Activated B cell treated with CpG ODN at 0.5 μM for 24 hours (primary cell): ENCODE measurements at regions not wholly inside any gene's neighbourhood (a gene's known extent, or its start where the extent isn't known, plus 50 kb on each side); places are given as distances from the start of the nearest gene placed in this dataset.

Experiments used
- ATAC-seq: fragments of 200-7000 bp; cut with Tn5 transposase; one replicate; pipeline ENCODE4 v1.10.0; 2021; ENCODE audit warnings: low read depth, mild to moderate bottlenecking, moderate library complexity
- CTCF ChIA-PET: fragments of 350-600 bp; sonication (Branson Sonifier 250); formaldehyde crosslinking; loops from one replicate; lab custom pipeline; 2021; ENCODE audit warnings: antibody characterized with exemption; lab: Charles Lee
- POLR2A ChIA-PET: fragments of 350-600 bp; sonication (Branson Sonifier 250); formaldehyde crosslinking; loops from one replicate; lab custom pipeline; 2021; ENCODE audit warnings: antibody characterized with exemption; lab: Charles Lee
- DNase-seq: peaks from one replicate; pipeline ENCODE4 v3.0.0; 2022
- H3K27ac Mint-ChIP-seq: one replicate; pipeline ENCODE4 v1.8.0; 2020; ENCODE audit warnings: mixed read lengths
- H3K27me3 Mint-ChIP-seq: one replicate; pipeline ENCODE4 v1.8.0; 2021; ENCODE audit warnings: mixed read lengths
- H3K36me3 Mint-ChIP-seq: one replicate; pipeline ENCODE4 v1.8.0; 2021; ENCODE audit warnings: low read depth, mixed read lengths
- H3K4me1 Mint-ChIP-seq: one replicate; pipeline ENCODE4 v1.8.0; 2021; ENCODE audit warnings: mixed read lengths
- H3K4me3 Mint-ChIP-seq: one replicate; pipeline ENCODE4 v1.8.0; 2020; ENCODE audit warnings: mild to moderate bottlenecking, mixed read lengths
- H3K9me3 Mint-ChIP-seq: one replicate; pipeline ENCODE4 v1.8.0; 2020; ENCODE audit warnings: mixed read lengths
- CTCF ChIP-seq: fragments of 200-600 bp; IDR thresholded peaks from one replicate; pipeline ENCODE4 v1.8.0; 2022; ENCODE audit warnings: antibody characterized with exemption, mild to moderate bottlenecking
- intact Hi-C: fragments of 100-400 bp; cut with micrococcal nuclease; formaldehyde crosslinking; loops from one replicate; pipeline ENCODE4 v1.15.1; 2024

- Mint-ChIP-seq H3K27ac (no peak overlapping the region), H3K9me3 (no peaks in the 10 kb centered on the region), H3K27me3 (peaks cover 2% of the 10 kb centered on the region), H3K4me1 (peaks cover 11% of the 10 kb centered on the region), H3K4me3 (no peak overlapping the region), H3K36me3 (no peaks in the 10 kb centered on the region)
- no peak for DNase-seq
- intact Hi-C loops: no loop called here
- CTCF ChIA-PET: no interaction called here
- no peak for TF ChIP-seq CTCF
- ATAC-seq: no peak
- POLR2A ChIA-PET: no interaction called here
Observed at GRCh38 chr1:244205906-244206305, 154.8 kb downstream of the ZBTB18 start.

GRCh38 chr1:244207042-244207934, 156.2 kb downstream of the ZBTB18 start:
- CTCF ChIA-PET: no interaction called here
- Mint-ChIP-seq H3K9me3 (no peaks in the 10 kb centered on the region), H3K27me3 (peaks cover 2% of the 10 kb centered on the region), H3K27ac (no peak overlapping the region), H3K36me3 (no peaks in the 10 kb centered on the region), H3K4me1 (peaks cover 11% of the 10 kb centered on the region), H3K4me3 (no peak overlapping the region)
- DNase-seq (no peak), ATAC-seq (no peak)
- POLR2A ChIA-PET: no interaction called here
- no peak for TF ChIP-seq CTCF
- intact Hi-C loops: no loop called here

GRCh38 chr1:244207935-244208244, 156.8 kb downstream of the ZBTB18 start:
- Mint-ChIP-seq H3K4me1 (peaks cover 11% of the 10 kb centered on the region), H3K27me3 (peaks cover 2% of the 10 kb centered on the region), H3K36me3 (no peaks in the 10 kb centered on the region), H3K27ac (no peak overlapping the region), H3K4me3 (no peak overlapping the region), H3K9me3 (no peaks in the 10 kb centered on the region)
- intact Hi-C loops: no loop called here
- ATAC-seq (no peak), DNase-seq (no peak)
- CTCF ChIA-PET: no interaction called here
- no peak for TF ChIP-seq CTCF
- POLR2A ChIA-PET: no interaction called here

GRCh38 chr1:244209955-244210354, 158.9 kb downstream of the ZBTB18 start:
- Mint-ChIP-seq H3K27me3 (no peaks in the 10 kb centered on the region), H3K27ac (no peak overlapping the region), H3K4me1 (peaks cover 11% of the 10 kb centered on the region), H3K9me3 (no peaks in the 10 kb centered on the region), H3K4me3 (no peak overlapping the region), H3K36me3 (no peaks in the 10 kb centered on the region)
- ChIA-PET POLR2A (interaction anchor here (0.7 kb wide), 1 partner anchor 156 kb away, joined by 5 read pairs; no protein-coding TSS in a partner anchor), CTCF (interaction anchor here (0.7 kb wide), 1 partner anchor 10 kb away, joined by 3 read pairs; no protein-coding TSS in a partner anchor)
- intact Hi-C loops: loop anchor here (2.0 kb wide), 1 partner anchor 163 kb away; no protein-coding TSS in a partner anchor
- no peak for TF ChIP-seq CTCF
- DNase-seq (no peak), ATAC-seq (no peak)

- no peaks in the 10 kb centered on the region for H3K27me3 Mint-ChIP-seq
- no peak overlapping the region for H3K4me3 Mint-ChIP-seq
- DNase-seq (no peak), ATAC-seq (no peak)
- H3K27ac Mint-ChIP-seq: no peak overlapping the region
- ChIA-PET POLR2A (interaction anchor here (0.7 kb wide), 1 partner anchor 157 kb away, joined by 5 read pairs; no protein-coding TSS in a partner anchor), CTCF (no interaction called here)
- intact Hi-C loops: loop anchor here (2.0 kb wide), 1 partner anchor 164 kb away; no protein-coding TSS in a partner anchor
- H3K36me3 Mint-ChIP-seq: no peaks in the 10 kb centered on the region
- peaks cover 11% of the 10 kb centered on the region for H3K4me1 Mint-ChIP-seq
- TF ChIP-seq CTCF: no peak
- no peaks in the 10 kb centered on the region for H3K9me3 Mint-ChIP-seq
Observed at GRCh38 chr1:244210884-244211558, 159.9 kb downstream of the ZBTB18 start.
